ENCODE measurements at regions not wholly inside any gene's neighbourhood (a gene's known extent, or its start where the extent isn't known, plus 50 kb on each side); places are given as distances from the start of the nearest gene placed in this dataset.
"Not testable (repeated sequence)": the region's sequence is repeated elsewhere in the genome, so short reads cannot be mapped to it uniquely, and the experiment has no call there.

DNA sequence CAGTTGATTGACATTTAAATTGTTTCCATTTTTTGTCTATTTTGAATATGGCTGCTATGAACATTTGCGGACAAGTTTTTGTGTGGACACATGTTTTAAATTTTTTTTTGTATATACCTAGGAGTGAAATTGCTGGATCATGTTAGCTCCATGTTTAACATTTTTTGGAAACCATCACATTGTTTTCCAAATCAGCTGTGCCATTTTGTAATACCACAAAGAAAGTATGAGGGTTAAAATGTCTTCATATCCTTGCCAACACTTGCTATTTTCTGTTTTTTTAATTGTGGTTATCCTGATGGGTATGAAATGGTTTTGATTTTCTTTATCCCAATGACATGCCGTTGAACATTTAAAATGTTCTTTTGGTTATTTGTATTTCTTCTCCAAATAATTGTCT lies 52.1 kb downstream of the CARTPT start:
- H3K9ac ChIP-seq (ENCODE audit: low read depth, low read length) = no peak overlapping the region
- H3K36me3 ChIP-seq (ENCODE audit: insufficient read depth, low read depth, low read length) = no peaks in the 10 kb centered on the region
- no peaks in the 10 kb centered on the region for H3K9me3 ChIP-seq (ENCODE audit: insufficient read depth, low read depth, low read length)
- H3K4me1 ChIP-seq (ENCODE audit: insufficient read depth, low read length) = peaks cover 6% of the 10 kb centered on the region; the same call in 1 of the 2 replicates
- no peaks in the 10 kb centered on the region for H3K27me3 ChIP-seq (ENCODE audit: insufficient read depth, low read length)
- no peak overlapping the region for H3K4me3 ChIP-seq (ENCODE audit: low read length)
- H3K27ac ChIP-seq (ENCODE audit: low read length) = no peak overlapping the region

GRCh38 chr5:71778678-71779276 lies 59.7 kb downstream of the CARTPT start:
- Histone ChIP-seq H3K4me3 (ENCODE audit: low read length) (no peak overlapping the region), H3K27ac (ENCODE audit: low read length) (no peak overlapping the region), H3K9ac (ENCODE audit: low read depth, low read length) (no peak overlapping the region), H3K27me3 (ENCODE audit: insufficient read depth, low read length) (no peaks in the 10 kb centered on the region), H3K9me3 (ENCODE audit: insufficient read depth, low read depth, low read length) (no peaks in the 10 kb centered on the region), H3K36me3 (ENCODE audit: insufficient read depth, low read depth, low read length) (no peaks in the 10 kb centered on the region), H3K4me1 (ENCODE audit: insufficient read depth, low read length) (0 out of 2 replicates have a peak, but pooled peaks cover 3% of the 10 kb centered on the region)

DNA sequence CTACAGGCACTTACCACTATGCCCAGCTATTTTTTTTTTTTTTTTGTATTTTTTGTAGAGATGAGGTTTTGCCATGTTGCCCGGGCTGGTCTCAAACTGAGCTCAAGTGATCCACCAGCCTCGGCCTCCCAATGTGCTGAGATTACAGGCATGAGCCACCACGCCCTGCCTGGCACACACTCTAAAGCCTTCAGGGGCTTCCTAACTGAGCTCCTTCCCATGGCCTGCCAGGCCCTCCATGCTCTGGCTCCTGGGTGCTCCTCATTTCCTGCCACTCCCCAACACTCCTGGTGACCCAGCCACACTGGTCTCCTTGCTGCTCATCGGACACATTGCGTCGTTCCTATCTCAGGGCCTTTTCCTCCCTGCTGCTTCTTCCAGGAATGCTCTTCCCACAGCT lies 61.5 kb downstream of the CARTPT start:
- Histone ChIP-seq H3K4me3 (ENCODE audit: low read length) (no peak overlapping the region), H3K4me1 (ENCODE audit: insufficient read depth, low read length) (0 out of 2 replicates have a peak, but pooled peaks cover 3% of the 10 kb centered on the region), H3K9ac (ENCODE audit: low read depth, low read length) (no peak overlapping the region), H3K36me3 (ENCODE audit: insufficient read depth, low read depth, low read length) (no peaks in the 10 kb centered on the region), H3K9me3 (ENCODE audit: insufficient read depth, low read depth, low read length) (no peaks in the 10 kb centered on the region), H3K27ac (ENCODE audit: low read length) (no peak overlapping the region), H3K27me3 (ENCODE audit: insufficient read depth, low read length) (no peaks in the 10 kb centered on the region)

GRCh38 chr5:71782393-71782770 lies 63.3 kb downstream of the CARTPT start:
- H3K9ac ChIP-seq (ENCODE audit: low read depth, low read length) = no peak overlapping the region
- no peaks in the 10 kb centered on the region for H3K27me3 ChIP-seq (ENCODE audit: insufficient read depth, low read length)
- H3K4me1 ChIP-seq (ENCODE audit: insufficient read depth, low read length) = peaks cover 11% of the 10 kb centered on the region; the same call in 1 of the 2 replicates
- no peak overlapping the region for H3K27ac ChIP-seq (ENCODE audit: low read length)
- no peak overlapping the region for H3K4me3 ChIP-seq (ENCODE audit: low read length)
- no peaks in the 10 kb centered on the region for H3K9me3 ChIP-seq (ENCODE audit: insufficient read depth, low read depth, low read length)
- H3K36me3 ChIP-seq (ENCODE audit: insufficient read depth, low read depth, low read length) = no peaks in the 10 kb centered on the region

DNA sequence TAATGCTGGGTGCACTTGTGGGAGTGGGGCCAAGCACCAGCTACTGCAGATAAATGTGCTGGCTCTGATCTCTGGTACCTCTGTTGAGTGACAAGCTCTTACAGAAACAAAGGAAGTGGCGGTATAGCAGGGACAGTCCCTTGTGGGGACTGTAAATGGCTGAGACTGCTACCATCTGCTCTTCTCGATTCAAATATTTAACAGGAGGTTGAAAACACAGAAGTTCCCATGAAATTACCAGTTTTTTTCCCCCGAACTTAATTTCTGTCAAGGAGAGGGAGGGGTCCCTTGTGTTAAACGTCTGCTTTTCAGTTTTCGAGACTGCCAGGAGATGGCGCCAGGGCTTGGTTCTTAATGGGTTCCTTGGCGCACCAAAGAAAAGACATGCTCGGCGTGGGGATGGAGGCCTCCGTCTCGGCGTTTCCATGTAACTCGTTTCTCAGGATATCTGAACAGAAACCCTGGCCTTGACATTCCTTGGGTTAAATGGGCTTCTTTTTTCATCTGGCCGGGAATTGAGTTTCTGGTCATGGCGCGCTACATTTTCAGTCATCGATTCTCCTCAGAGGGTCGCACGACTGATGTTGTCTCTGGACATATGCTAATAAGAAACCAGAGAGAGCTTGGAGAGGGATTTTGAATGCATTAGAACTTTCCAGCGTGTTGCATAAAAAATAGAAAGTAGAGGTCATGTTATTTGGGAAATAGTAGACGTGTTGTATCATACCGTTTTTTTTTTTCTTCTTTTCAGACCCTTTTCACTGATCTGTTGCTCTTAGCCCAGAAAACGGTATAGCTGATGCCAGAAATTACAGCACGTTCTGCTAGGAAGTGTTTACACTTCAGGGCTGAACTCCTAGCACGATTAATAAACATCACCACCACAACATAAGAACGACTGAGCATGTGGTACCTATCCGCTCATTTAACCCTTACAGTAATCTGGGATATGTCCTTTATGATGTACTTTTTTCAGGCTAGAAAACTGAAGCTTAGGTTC lies 64.0 kb downstream of the CARTPT start:
- H3K9ac ChIP-seq (ENCODE audit: low read depth, low read length) = no peak overlapping the region
- no peak overlapping the region for H3K4me3 ChIP-seq (ENCODE audit: low read length)
- no peaks in the 10 kb centered on the region for H3K9me3 ChIP-seq (ENCODE audit: insufficient read depth, low read depth, low read length)
- H3K36me3 ChIP-seq (ENCODE audit: insufficient read depth, low read depth, low read length) = no peaks in the 10 kb centered on the region
- no peaks in the 10 kb centered on the region for H3K27me3 ChIP-seq (ENCODE audit: insufficient read depth, low read length)
- peaks cover 11% of the 10 kb centered on the region; the same call in 1 of the 2 replicates for H3K4me1 ChIP-seq (ENCODE audit: insufficient read depth, low read length)
- H3K27ac ChIP-seq (ENCODE audit: low read length) = no peak overlapping the region

DNA sequence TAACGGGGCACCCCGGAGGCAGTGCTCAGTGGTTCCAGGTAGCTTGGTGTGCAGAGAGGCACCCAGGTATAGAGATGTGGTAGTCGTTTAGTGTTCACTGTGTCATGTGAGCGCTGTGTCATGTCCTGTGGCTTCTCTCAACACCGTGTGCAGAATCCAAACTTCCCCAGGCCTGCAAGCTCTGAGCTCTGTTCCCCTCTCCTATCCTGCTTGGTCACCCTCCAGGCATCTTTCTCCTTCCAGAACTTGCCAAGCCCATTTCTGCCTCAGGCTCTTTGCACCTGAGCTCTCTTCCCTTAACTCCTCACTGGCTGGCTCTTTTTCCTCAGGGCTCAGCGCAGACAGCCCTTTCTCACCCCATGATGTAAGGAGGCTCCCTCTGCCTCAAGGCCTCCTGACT lies 64.8 kb downstream of the CARTPT start:
- peaks cover 11% of the 10 kb centered on the region; the same call in 1 of the 2 replicates for H3K4me1 ChIP-seq (ENCODE audit: insufficient read depth, low read length)
- H3K27ac ChIP-seq (ENCODE audit: low read length) = no peak overlapping the region
- H3K27me3 ChIP-seq (ENCODE audit: insufficient read depth, low read length) = no peaks in the 10 kb centered on the region
- no peaks in the 10 kb centered on the region for H3K9me3 ChIP-seq (ENCODE audit: insufficient read depth, low read depth, low read length)
- H3K36me3 ChIP-seq (ENCODE audit: insufficient read depth, low read depth, low read length) = no peaks in the 10 kb centered on the region
- H3K4me3 ChIP-seq (ENCODE audit: low read length) = no peak overlapping the region
- H3K9ac ChIP-seq (ENCODE audit: low read depth, low read length) = no peak overlapping the region

DNA sequence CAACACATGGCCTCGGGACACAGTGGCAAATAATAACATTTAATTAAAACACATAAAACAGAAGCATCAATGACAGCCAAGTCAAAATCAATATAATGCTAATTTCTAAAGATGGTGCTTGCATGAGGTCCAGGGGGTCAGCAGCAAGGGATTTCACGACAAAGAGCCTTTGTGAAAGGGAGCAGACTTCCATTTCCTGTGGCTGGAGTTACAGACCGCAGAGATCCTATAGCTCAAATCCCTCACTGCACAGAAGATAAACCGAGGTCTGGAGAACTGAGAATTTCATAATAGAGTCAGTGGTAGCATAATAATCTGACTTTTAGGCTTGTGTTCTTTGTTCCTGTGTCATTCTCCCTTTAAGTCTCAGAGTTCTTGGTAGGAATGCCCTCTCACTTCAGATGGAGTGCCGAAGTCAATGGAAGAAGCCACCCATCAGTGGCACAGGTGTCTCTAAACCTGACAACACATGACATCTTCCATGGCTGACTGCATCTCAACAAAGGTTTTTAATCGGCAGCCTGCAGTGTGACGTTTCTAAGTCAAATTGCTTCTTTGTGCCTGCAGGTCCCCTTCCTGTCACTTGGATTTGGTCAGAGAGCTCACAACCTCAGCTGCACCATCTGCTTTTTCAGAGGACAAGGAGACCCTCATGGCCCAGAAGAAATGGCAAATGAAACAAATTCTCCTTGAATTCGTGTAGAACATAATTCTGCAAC lies 67.4 kb downstream of the CARTPT start:
- Histone ChIP-seq H3K9ac (ENCODE audit: low read depth, low read length) (no peak overlapping the region), H3K4me3 (ENCODE audit: low read length) (no peak overlapping the region), H3K27me3 (ENCODE audit: insufficient read depth, low read length) (no peaks in the 10 kb centered on the region), H3K36me3 (ENCODE audit: insufficient read depth, low read depth, low read length) (no peaks in the 10 kb centered on the region), H3K4me1 (ENCODE audit: insufficient read depth, low read length) (peaks cover 11% of the 10 kb centered on the region; the same call in 1 of the 2 replicates), H3K9me3 (ENCODE audit: insufficient read depth, low read depth, low read length) (no peaks in the 10 kb centered on the region; the same call in 1 of the 2 replicates), H3K27ac (ENCODE audit: low read length) (no peak overlapping the region)

DNA sequence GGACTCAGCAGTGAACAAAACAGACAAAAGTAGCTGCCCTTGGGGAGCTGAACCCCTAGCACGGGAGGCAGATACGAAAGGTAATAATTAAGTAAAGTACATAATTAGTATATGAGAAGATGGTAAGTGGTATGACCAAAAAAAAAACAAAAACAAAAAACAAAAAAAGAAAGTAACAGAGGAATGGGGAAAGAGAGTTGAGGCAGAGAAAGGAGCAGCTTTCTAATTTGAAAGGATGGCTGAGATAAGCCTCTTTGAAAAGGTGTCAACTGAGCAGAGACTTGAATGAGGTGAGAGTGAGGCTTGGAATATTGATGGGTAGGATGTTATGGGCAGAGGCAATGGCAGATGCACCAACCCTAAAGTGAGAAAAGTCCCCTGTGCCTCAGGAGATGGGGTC lies 69.7 kb downstream of the CARTPT start:
- Histone ChIP-seq H3K27me3 (ENCODE audit: insufficient read depth, low read length) (no peaks in the 10 kb centered on the region), H3K9me3 (ENCODE audit: insufficient read depth, low read depth, low read length) (no peaks in the 10 kb centered on the region; the same call in 1 of the 2 replicates), H3K9ac (ENCODE audit: low read depth, low read length) (no peak overlapping the region), H3K4me3 (ENCODE audit: low read length) (no peak overlapping the region), H3K4me1 (ENCODE audit: insufficient read depth, low read length) (peaks cover 8% of the 10 kb centered on the region; the same call in 1 of the 2 replicates), H3K36me3 (ENCODE audit: insufficient read depth, low read depth, low read length) (no peaks in the 10 kb centered on the region), H3K27ac (ENCODE audit: low read length) (no peak overlapping the region)

DNA sequence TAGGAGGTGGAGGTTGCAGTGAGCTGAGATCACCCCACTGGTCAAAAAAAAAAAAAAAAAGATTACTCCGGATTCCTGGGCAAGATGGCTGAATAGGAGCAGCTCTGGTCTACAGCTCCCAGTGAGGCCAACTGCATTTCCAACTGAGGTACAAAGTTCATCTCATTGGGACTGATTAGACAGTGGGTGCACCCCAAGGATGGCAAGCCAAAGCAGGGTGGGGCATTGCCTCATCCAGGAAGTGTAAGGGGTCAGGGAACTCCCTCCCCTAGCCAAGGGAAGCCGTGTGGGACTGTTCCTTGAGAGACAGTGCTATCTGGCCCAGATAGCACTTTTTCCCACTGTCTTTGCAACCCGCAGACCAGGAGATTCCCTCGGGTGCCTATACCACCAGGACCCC lies 70.7 kb downstream of the CARTPT start:
- Histone ChIP-seq H3K9me3 (ENCODE audit: insufficient read depth, low read depth, low read length) (peaks cover 6% of the 10 kb centered on the region), H3K9ac (ENCODE audit: low read depth, low read length) (no peak overlapping the region), H3K4me3 (ENCODE audit: low read length) (no peak overlapping the region), H3K27me3 (ENCODE audit: insufficient read depth, low read length) (no peaks in the 10 kb centered on the region), H3K4me1 (ENCODE audit: insufficient read depth, low read length) (peaks cover 8% of the 10 kb centered on the region; the same call in 1 of the 2 replicates), H3K36me3 (ENCODE audit: insufficient read depth, low read depth, low read length) (no peaks in the 10 kb centered on the region), H3K27ac (ENCODE audit: low read length) (no peak overlapping the region)

DNA sequence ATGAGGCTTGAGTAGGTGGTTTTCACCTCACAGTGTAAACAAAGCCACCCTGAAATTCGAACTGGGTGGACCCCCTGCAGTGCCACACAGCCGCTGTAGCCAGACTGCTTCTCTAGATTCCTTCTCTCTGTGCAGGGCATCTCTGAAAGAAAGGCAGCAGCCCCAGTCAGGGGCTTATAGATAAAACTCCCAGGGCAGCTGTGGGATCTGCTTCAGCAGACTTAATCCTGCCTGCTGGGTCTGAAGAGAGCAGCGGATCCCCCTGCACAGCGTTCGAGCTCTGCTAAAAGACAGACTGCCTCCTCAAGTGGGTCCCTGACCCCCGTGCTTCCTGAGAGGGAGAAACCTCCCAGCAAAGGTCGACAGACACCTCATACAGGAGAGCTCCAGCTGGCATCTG lies 71.4 kb downstream of the CARTPT start:
- peaks cover 6% of the 10 kb centered on the region for H3K9me3 ChIP-seq (ENCODE audit: insufficient read depth, low read depth, low read length)
- no peak overlapping the region for H3K4me3 ChIP-seq (ENCODE audit: low read length)
- H3K27ac ChIP-seq (ENCODE audit: low read length) = no peak overlapping the region

DNA sequence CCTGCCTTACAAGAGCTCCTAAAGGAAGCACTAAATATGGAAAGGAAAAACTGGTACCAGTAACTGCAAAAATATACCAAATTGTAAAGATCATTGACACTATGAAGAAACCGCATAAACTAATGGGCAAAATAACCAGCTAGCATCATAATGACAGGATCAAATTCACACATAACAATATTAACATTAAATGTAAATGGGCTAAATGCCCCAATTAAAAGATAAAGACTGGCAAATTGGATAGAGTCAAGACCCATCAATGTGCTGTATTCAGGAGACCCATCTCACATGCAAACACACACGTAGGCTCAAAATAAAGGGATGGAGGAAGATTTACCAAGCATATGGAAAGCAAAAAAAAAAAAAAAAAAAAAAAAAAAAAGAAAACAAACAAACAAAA lies 73.0 kb downstream of the CARTPT start:
- H3K4me3 ChIP-seq (ENCODE audit: low read length); H3K27ac ChIP-seq (ENCODE audit: low read length); H3K27me3 ChIP-seq (ENCODE audit: insufficient read depth, low read length); H3K9me3 ChIP-seq (ENCODE audit: insufficient read depth, low read depth, low read length); H3K9ac ChIP-seq (ENCODE audit: low read depth, low read length); H3K4me1 ChIP-seq (ENCODE audit: insufficient read depth, low read length); H3K36me3 ChIP-seq (ENCODE audit: insufficient read depth, low read depth, low read length): not testable (repeated sequence)

More for the DNA sequence above, 71.4 kb downstream of the CARTPT start:
- Histone ChIP-seq H3K27me3 (ENCODE audit: insufficient read depth, low read length) (no peaks in the 10 kb centered on the region), H3K9ac (ENCODE audit: low read depth, low read length) (no peak overlapping the region), H3K4me1 (ENCODE audit: insufficient read depth, low read length) (peaks cover 8% of the 10 kb centered on the region; the same call in 1 of the 2 replicates), H3K36me3 (ENCODE audit: insufficient read depth, low read depth, low read length) (no peaks in the 10 kb centered on the region)

Data from iPS-20b (cell line).